A673 (cell line): ENCODE measurements at regions not wholly inside any gene's neighbourhood (a gene's known extent, or its start where the extent isn't known, plus 50 kb on each side); places are given as distances from the start of the nearest gene placed in this dataset.

Source experiments
- CTCF ChIP-seq: fragments of 300-800, 200-600 bp; sonication (generic); conservative IDR thresholded peaks from 2 replicates; pipeline ENCODE4 v1.5.1; 2017; ENCODE audit warnings: low read depth, mild to moderate bottlenecking, antibody characterized with exemption, low read length, moderate library complexity, mixed read lengths
- EZH2 ChIP-seq: fragments of 200-600 bp; sonication (generic); IDR thresholded peaks from 2 replicates; pipeline ENCODE4 v1.6.1; 2017; ENCODE audit warnings: borderline replicate concordance, low read depth, mild to moderate bottlenecking, mixed read lengths, antibody characterized with exemption, low read length; ENCODE audit not compliant: poor library complexity, severe bottlenecking

- TF ChIP-seq CTCF: no peak
- TF ChIP-seq EZH2: no peak
Measured at GRCh38 chr11:127117231-127117739, 116.7 kb upstream of the KIRREL3 start.
